ENCODE measurements at regions not wholly inside any gene's neighbourhood (a gene's known extent, or its start where the extent isn't known, plus 50 kb on each side); places are given as distances from the start of the nearest gene placed in this dataset.

GRCh38 chr7:118006979-118007378 is 133.7 kb upstream of the CTTNBP2 start:
- DNase-seq (no peak), ATAC-seq (no peak)
- intact Hi-C loops (cut with micrococcal nuclease) = no loop called here

DNA sequence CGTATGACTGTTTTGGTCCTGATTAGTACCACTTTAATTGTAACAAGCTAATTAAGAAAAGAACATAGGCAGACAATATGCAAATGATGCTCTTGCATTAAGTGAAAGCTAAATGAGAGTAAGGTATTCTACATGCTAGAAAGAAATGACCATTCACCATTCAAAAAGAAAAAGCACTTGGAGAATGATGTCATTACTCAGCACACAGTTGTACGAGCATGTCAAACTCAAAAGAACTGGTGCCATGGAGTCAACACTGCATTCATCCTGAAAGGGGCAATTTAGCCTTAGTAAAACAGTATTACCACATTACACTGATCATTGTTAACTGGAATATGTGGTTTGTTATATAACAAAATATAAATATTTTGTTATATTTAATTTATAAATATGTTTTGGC is 136.2 kb upstream of the CTTNBP2 start:
- ATAC-seq = no peak
- no peak for DNase-seq
- intact Hi-C loops (cut with micrococcal nuclease) = no loop called here

DNA sequence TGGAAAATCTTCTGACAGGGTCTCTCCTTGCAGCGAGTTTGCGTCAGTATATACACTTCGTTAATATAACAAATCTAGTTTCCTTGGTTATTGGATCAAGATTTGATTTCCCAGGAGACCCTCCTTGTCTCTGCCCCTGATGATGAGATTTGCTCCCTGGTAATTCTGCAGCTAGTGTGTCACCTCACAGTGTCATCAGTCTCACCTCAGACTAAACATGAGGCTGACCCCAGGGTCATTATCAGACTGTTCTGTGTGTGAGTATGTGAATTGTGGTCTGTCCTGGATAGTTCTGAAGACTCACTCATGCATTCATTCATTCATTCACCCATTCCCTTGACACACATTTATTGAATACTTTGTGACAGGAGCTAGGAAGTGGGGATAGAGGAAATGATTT is 138.4 kb upstream of the CTTNBP2 start:
- ATAC-seq = no peak
- intact Hi-C loops (cut with micrococcal nuclease) = no loop called here

GRCh38 chr7:118013252-118014010 is 140.2 kb upstream of the CTTNBP2 start:
- no peak for ATAC-seq
- DNase-seq = no peak

More for the DNA sequence above, 138.4 kb upstream of the CTTNBP2 start:
- no peak for DNase-seq

GRCh38 chr7:118022546-118022945 is 149.3 kb upstream of the CTTNBP2 start:
- intact Hi-C loops (cut with micrococcal nuclease) = no loop called here
- DNase-seq (no peak), ATAC-seq (no peak)

More at GRCh38 chr7:118013252-118014010, 140.2 kb upstream of the CTTNBP2 start:
- intact Hi-C loops (cut with micrococcal nuclease) = no loop called here

GRCh38 chr7:118026791-118027190 is 153.6 kb upstream of the CTTNBP2 start:
- intact Hi-C loops (cut with micrococcal nuclease) = no loop called here
- ATAC-seq (no peak), DNase-seq (no peak)

GRCh38 chr7:118028226-118028625 is 155.0 kb upstream of the CTTNBP2 start:
- intact Hi-C loops (cut with micrococcal nuclease) = no loop called here
- no peak for ATAC-seq
- no peak for DNase-seq

DNA sequence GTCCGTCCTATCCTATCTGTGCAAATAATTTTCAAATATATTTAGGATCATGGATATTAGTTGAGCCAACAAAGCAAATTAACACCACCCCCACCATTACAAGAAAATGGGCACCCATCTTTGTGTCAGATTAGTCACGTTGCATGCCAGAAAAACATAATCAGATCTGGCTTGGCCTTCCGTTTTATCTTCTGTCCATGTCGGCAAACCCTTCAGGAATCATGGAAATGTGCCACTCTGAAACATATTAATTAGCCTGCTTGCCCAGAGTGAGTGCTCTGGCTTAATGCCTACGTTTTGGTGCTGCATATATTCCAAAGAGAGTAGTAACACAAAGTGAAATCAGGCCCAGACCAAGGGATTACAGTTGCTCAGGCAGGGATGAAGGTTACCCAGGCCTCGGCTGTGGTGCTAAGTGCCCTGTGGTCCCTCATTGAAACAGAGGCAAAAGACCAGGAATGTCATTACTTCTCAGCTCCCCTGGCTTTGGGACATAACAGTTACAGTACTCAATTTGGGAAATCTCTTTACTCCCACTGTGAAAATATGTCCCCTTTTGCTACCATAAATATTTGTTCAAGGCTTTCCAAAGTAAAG is 154.0 kb upstream of the LSM8 start:
- intact Hi-C loops (cut with micrococcal nuclease) = no loop called here
- ATAC-seq (no peak), DNase-seq (no peak)

GRCh38 chr7:118033273-118033672 is 150.7 kb upstream of the LSM8 start:
- intact Hi-C loops (cut with micrococcal nuclease) = no loop called here

GRCh38 chr7:118039963-118040489 is 143.9 kb upstream of the LSM8 start:
- no peak for DNase-seq
- ATAC-seq = no peak
- intact Hi-C loops (cut with micrococcal nuclease) = no loop called here

More at GRCh38 chr7:118033273-118033672, 150.7 kb upstream of the LSM8 start:
- no peak for DNase-seq
- ATAC-seq = no peak

DNA sequence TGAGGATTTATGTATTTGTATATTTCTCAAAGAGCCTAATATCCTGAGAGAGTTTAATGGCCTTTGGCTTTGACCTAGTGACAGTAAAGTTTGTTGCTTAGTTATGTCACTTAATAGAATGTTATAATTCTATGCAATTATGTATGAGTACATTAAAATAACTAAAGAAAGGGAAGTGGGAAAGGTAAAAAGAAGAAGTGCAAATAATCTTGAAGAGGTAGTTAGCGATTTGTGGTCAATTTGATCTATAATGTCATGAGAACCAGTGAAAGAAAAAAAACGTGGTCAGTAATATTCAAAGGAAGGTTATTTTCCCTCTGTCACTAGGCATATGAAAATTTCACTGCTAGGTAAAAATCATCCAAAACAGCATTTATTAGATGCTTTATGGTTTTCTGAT is 143.4 kb upstream of the LSM8 start:
- intact Hi-C loops (cut with micrococcal nuclease) = no loop called here
- no peak for ATAC-seq
- DNase-seq = no peak

- no peak for ATAC-seq
- intact Hi-C loops (cut with micrococcal nuclease) = no loop called here
- no peak for DNase-seq
Measured at GRCh38 chr7:118041251-118041878, 142.6 kb upstream of the LSM8 start.

DNA sequence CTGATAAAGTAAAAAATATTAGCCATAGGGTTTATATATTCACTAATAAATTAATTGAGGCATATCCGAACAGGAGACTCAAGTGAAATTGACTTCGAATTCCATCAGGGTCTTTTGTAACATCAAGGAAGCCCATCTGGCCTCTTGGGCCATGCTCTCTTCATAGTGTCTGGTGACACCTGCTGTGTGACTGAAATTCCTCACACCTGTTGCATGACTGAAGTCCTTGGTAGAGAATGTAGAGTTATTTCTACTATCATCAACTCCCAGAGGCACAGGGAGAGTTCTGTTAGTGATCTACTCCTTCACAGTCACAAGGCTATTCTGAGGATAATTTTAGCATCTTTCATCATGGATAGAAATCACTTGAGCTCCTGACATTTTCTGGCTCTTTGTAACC is 138.3 kb upstream of the LSM8 start:
- DNase-seq (no peak), ATAC-seq (no peak)
- intact Hi-C loops (cut with micrococcal nuclease) = no loop called here

DNA sequence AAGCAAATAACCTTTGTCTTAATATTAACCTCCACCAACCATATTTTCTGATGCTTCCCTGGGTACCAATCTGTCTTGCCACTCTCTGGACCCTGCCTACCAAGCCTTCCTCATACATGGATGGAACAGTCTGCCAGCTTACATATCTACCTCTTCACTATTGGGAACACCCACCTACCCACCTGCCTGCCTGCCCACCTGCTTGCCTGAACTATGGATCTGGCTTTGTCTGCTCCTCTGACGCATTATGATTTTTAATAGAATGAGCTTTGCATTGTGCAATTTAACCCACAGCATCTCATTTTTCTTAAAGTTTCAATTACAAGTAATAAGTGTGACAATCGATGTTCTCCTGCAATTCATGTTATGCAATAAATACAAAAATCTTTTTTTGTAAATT is 137.9 kb upstream of the LSM8 start:
- intact Hi-C loops (cut with micrococcal nuclease) = no loop called here
- ATAC-seq = no peak
- no peak for DNase-seq

DNA sequence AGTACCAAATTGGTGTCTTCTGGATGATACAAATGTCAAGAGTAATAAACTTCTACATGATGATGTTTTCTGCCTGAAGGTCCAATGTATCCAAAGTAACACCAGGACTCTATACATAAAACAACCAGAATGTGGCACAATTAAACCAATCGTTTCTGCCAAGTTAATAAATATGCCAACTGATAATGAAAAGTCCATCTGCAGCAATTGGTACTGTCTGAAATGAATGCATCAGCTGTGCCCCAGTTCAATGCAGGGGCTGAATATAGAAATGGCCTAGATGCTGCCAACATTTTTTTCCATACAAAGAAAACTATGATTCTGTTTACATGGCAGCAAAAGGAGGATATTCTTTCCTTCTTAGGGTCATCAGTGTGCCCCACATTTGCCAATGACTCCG is 137.2 kb upstream of the LSM8 start:
- ATAC-seq = no peak
- no peak for DNase-seq
- intact Hi-C loops (cut with micrococcal nuclease) = no loop called here

- ATAC-seq (no peak), DNase-seq (no peak)
- intact Hi-C loops (cut with micrococcal nuclease) = no loop called here
Measured at GRCh38 chr7:118052336-118052735, 131.6 kb upstream of the LSM8 start.

- intact Hi-C loops (cut with micrococcal nuclease) = no loop called here
- DNase-seq (no peak), ATAC-seq (no peak)
Measured at GRCh38 chr7:118053353-118053752, 130.6 kb upstream of the LSM8 start.

- intact Hi-C loops (cut with micrococcal nuclease) = no loop called here
- DNase-seq = no peak
- ATAC-seq = no peak
Measured at GRCh38 chr7:118054529-118054928, 129.4 kb upstream of the LSM8 start.

- intact Hi-C loops (cut with micrococcal nuclease) = no loop called here
- ATAC-seq (no peak), DNase-seq (no peak)
Measured at GRCh38 chr7:118055647-118056046, 128.3 kb upstream of the LSM8 start.

DNA sequence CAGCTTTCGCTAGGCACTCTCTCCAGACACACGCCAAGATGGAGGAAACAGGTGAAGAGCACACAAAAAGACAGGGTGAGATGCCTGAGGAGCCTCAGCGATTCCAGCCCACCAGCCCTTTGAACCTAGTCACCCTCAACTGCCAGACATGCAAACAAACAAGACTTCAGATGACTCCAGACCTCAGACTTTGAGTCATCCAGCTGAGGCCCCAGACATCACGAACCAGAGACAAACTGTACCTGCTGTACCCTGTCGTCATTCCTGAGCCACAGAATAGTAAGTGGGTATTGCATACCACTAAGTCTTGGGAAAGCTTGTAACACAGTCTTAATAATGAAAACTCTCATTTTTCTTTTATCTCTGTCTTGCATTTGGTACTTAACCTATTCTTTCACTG is 126.6 kb upstream of the LSM8 start:
- intact Hi-C loops (cut with micrococcal nuclease) = no loop called here
- ATAC-seq = no peak

More for the DNA sequence above, 126.6 kb upstream of the LSM8 start:
- DNase-seq = no peak

Data from left ventricle myocardium superior (tissue), 1 donor.